ENCODE measurements at regions not wholly inside any gene's neighbourhood (a gene's known extent, or its start where the extent isn't known, plus 50 kb on each side); places are given as distances from the start of the nearest gene placed in this dataset.
A peak's percentile ranks its signal among the peaks of the same experiment; 100 is the strongest.

- H3K36me3 ChIP-seq (ENCODE audit: insufficient read depth, low read length): no peaks in the 10 kb centered on the region
- TF ChIP-seq FOXP2 (optimal IDR thresholded peaks at IDR 0.05; ENCODE audit: control extremely low read depth, extremely low read length, insufficient read depth) (no peak), POLR2AphosphoS5 (IDR thresholded peaks at IDR 0.05; ENCODE audit: borderline replicate concordance, low read depth, low read length) (no peak), EZH2 (IDR thresholded peaks at IDR 0.05) (no peak)
- H3K27ac ChIP-seq: peak overlapping the region; percentile 22; the same call in 1 of the 2 replicates
- H3K9me3 ChIP-seq (ENCODE audit: low read depth, low read length): no peaks in the 10 kb centered on the region
- no peak for DNase-seq (ENCODE audit: low read depth, low spot score)
- H3K4me3 ChIP-seq: no peak overlapping the region
- no peak overlapping the region for H3K9ac ChIP-seq (ENCODE audit: insufficient read length)
Measured at GRCh38 chr4:106830879-106831278, 205.2 kb downstream of the DKK2 start.

GRCh38 chr4:106818764-106819163 is 217.3 kb downstream of the DKK2 start:
- no peak overlapping the region for H3K4me3 ChIP-seq
- no peak overlapping the region for H3K9ac ChIP-seq (ENCODE audit: insufficient read length)
- H3K9me3 ChIP-seq (ENCODE audit: low read depth, low read length): peaks cover 5% of the 10 kb centered on the region; the same call in 1 of the 2 replicates
- H3K36me3 ChIP-seq (ENCODE audit: insufficient read depth, low read length): no peaks in the 10 kb centered on the region
- no peak for DNase-seq (ENCODE audit: low read depth, low spot score)
- TF ChIP-seq POLR2AphosphoS5 (IDR thresholded peaks at IDR 0.05; ENCODE audit: borderline replicate concordance, low read depth, low read length) (no peak), EZH2 (IDR thresholded peaks at IDR 0.05) (no peak), FOXP2 (optimal IDR thresholded peaks at IDR 0.05; ENCODE audit: control extremely low read depth, extremely low read length, insufficient read depth) (no peak)
- no peak overlapping the region for H3K27ac ChIP-seq

GRCh38 chr4:106816496-106816895 is 219.6 kb downstream of the DKK2 start:
- TF ChIP-seq EZH2 (IDR thresholded peaks at IDR 0.05) (no peak), POLR2AphosphoS5 (IDR thresholded peaks at IDR 0.05; ENCODE audit: borderline replicate concordance, low read depth, low read length) (no peak), FOXP2 (optimal IDR thresholded peaks at IDR 0.05; ENCODE audit: control extremely low read depth, extremely low read length, insufficient read depth) (no peak)
- H3K9ac ChIP-seq (ENCODE audit: insufficient read length): no peak overlapping the region
- no peak for DNase-seq (ENCODE audit: low read depth, low spot score)
- H3K36me3 ChIP-seq (ENCODE audit: insufficient read depth, low read length): no peaks in the 10 kb centered on the region
- H3K4me3 ChIP-seq: no peak overlapping the region
- H3K27ac ChIP-seq: no peak overlapping the region
- no peaks in the 10 kb centered on the region for H3K9me3 ChIP-seq (ENCODE audit: low read depth, low read length)

- H3K27ac ChIP-seq: no peak overlapping the region
- TF ChIP-seq FOXP2 (optimal IDR thresholded peaks at IDR 0.05; ENCODE audit: control extremely low read depth, extremely low read length, insufficient read depth): no peak
- no peak for TF ChIP-seq EZH2 (IDR thresholded peaks at IDR 0.05)
- TF ChIP-seq POLR2AphosphoS5 (IDR thresholded peaks at IDR 0.05; ENCODE audit: borderline replicate concordance, low read depth, low read length): no peak
- H3K9ac ChIP-seq (ENCODE audit: insufficient read length): no peak overlapping the region
- no peak overlapping the region for H3K4me3 ChIP-seq
- H3K9me3 ChIP-seq (ENCODE audit: low read depth, low read length): no peaks in the 10 kb centered on the region; the same call in 1 of the 2 replicates
- no peak for DNase-seq (ENCODE audit: low read depth, low spot score)
- H3K36me3 ChIP-seq (ENCODE audit: insufficient read depth, low read length): no peaks in the 10 kb centered on the region
Measured at GRCh38 chr4:106810122-106810521, 226.0 kb downstream of the DKK2 start.

GRCh38 chr4:106809076-106809475 is 227.0 kb downstream of the DKK2 start:
- Histone ChIP-seq H3K4me3 (no peak overlapping the region), H3K27ac (no peak overlapping the region), H3K9ac (ENCODE audit: insufficient read length) (no peak overlapping the region), H3K9me3 (ENCODE audit: low read depth, low read length) (no peaks in the 10 kb centered on the region; the same call in 1 of the 2 replicates), H3K36me3 (ENCODE audit: insufficient read depth, low read length) (no peaks in the 10 kb centered on the region)
- TF ChIP-seq POLR2AphosphoS5 (IDR thresholded peaks at IDR 0.05; ENCODE audit: borderline replicate concordance, low read depth, low read length): no peak
- TF ChIP-seq EZH2 (IDR thresholded peaks at IDR 0.05): no peak
- no peak for TF ChIP-seq FOXP2 (optimal IDR thresholded peaks at IDR 0.05; ENCODE audit: control extremely low read depth, extremely low read length, insufficient read depth)
- no peak for DNase-seq (ENCODE audit: low read depth, low spot score)

GRCh38 chr4:106806158-106806797 is 229.8 kb downstream of the DKK2 start:
- no peaks in the 10 kb centered on the region; the same call in 1 of the 2 replicates for H3K9me3 ChIP-seq (ENCODE audit: low read depth, low read length)
- no peak for DNase-seq (ENCODE audit: low read depth, low spot score)
- TF ChIP-seq FOXP2 (optimal IDR thresholded peaks at IDR 0.05; ENCODE audit: control extremely low read depth, extremely low read length, insufficient read depth): no peak
- no peak for TF ChIP-seq POLR2AphosphoS5 (IDR thresholded peaks at IDR 0.05; ENCODE audit: borderline replicate concordance, low read depth, low read length)
- TF ChIP-seq EZH2 (IDR thresholded peaks at IDR 0.05): no peak
- no peak overlapping the region for H3K27ac ChIP-seq
- no peaks in the 10 kb centered on the region for H3K36me3 ChIP-seq (ENCODE audit: insufficient read depth, low read length)
- H3K9ac ChIP-seq (ENCODE audit: insufficient read length): no peak overlapping the region
- H3K4me3 ChIP-seq: no peak overlapping the region

- Histone ChIP-seq H3K27ac (no peak overlapping the region), H3K9ac (ENCODE audit: insufficient read length) (no peak overlapping the region), H3K4me3 (no peak overlapping the region), H3K9me3 (ENCODE audit: low read depth, low read length) (no peaks in the 10 kb centered on the region; the same call in 1 of the 2 replicates), H3K36me3 (ENCODE audit: insufficient read depth, low read length) (no peaks in the 10 kb centered on the region)
- no peak for DNase-seq (ENCODE audit: low read depth, low spot score)
- TF ChIP-seq EZH2 (IDR thresholded peaks at IDR 0.05) (no peak), POLR2AphosphoS5 (IDR thresholded peaks at IDR 0.05; ENCODE audit: borderline replicate concordance, low read depth, low read length) (no peak), FOXP2 (optimal IDR thresholded peaks at IDR 0.05; ENCODE audit: control extremely low read depth, extremely low read length, insufficient read depth) (no peak)
Measured at GRCh38 chr4:106803083-106803482, 233.0 kb downstream of the DKK2 start.

GRCh38 chr4:106801386-106801785 is 234.7 kb downstream of the DKK2 start:
- no peaks in the 10 kb centered on the region for H3K9me3 ChIP-seq (ENCODE audit: low read depth, low read length)
- H3K9ac ChIP-seq (ENCODE audit: insufficient read length): no peak overlapping the region
- no peak overlapping the region for H3K4me3 ChIP-seq
- no peak for TF ChIP-seq FOXP2 (optimal IDR thresholded peaks at IDR 0.05; ENCODE audit: control extremely low read depth, extremely low read length, insufficient read depth)
- no peak for TF ChIP-seq EZH2 (IDR thresholded peaks at IDR 0.05)
- TF ChIP-seq POLR2AphosphoS5 (IDR thresholded peaks at IDR 0.05; ENCODE audit: borderline replicate concordance, low read depth, low read length): no peak
- no peak overlapping the region for H3K27ac ChIP-seq
- no peaks in the 10 kb centered on the region for H3K36me3 ChIP-seq (ENCODE audit: insufficient read depth, low read length)
- no peak for DNase-seq (ENCODE audit: low read depth, low spot score)

GRCh38 chr4:106796876-106797275 is 239.2 kb downstream of the DKK2 start:
- H3K27ac ChIP-seq: no peak overlapping the region
- no peak overlapping the region for H3K9ac ChIP-seq (ENCODE audit: insufficient read length)
- H3K4me3 ChIP-seq: no peak overlapping the region
- no peak for DNase-seq (ENCODE audit: low read depth, low spot score)
- TF ChIP-seq FOXP2 (optimal IDR thresholded peaks at IDR 0.05; ENCODE audit: control extremely low read depth, extremely low read length, insufficient read depth) (no peak), EZH2 (IDR thresholded peaks at IDR 0.05) (no peak), POLR2AphosphoS5 (IDR thresholded peaks at IDR 0.05; ENCODE audit: borderline replicate concordance, low read depth, low read length) (no peak)
- H3K9me3 ChIP-seq (ENCODE audit: low read depth, low read length): no peaks in the 10 kb centered on the region
- H3K36me3 ChIP-seq (ENCODE audit: insufficient read depth, low read length): no peaks in the 10 kb centered on the region

Data from SK-N-MC (cell line).